ENCODE measurements at regions not wholly inside any gene's neighbourhood (a gene's known extent, or its start where the extent isn't known, plus 50 kb on each side); places are given as distances from the start of the nearest gene placed in this dataset.

- no peaks in the 10 kb centered on the region for H3K4me1 ChIP-seq
- no peak overlapping the region for H3K4me3 ChIP-seq
- DNase-seq = no peak
- no peak overlapping the region for H3K27ac ChIP-seq
- no peaks in the 10 kb centered on the region for H3K9me3 ChIP-seq
- H3K27me3 ChIP-seq (ENCODE audit: insufficient read depth in 3 of 3, low read length in 2 of 3) = no peaks in the 10 kb centered on the region
- intact Hi-C loops (cut with DNase I) = no loop called here
- H3K36me3 ChIP-seq (ENCODE audit: insufficient read depth in 1 of 2, low read depth in 1 of 2) = no peaks in the 10 kb centered on the region
- no peak for ATAC-seq
- no peak for TF ChIP-seq CTCF (IDR thresholded peaks at IDR 0.05)
- 90 to 92% (median 91%) methylated on average over 2 of the region's 2 CpGs for WGBS, 3 donors
These were observed 233.8 kb upstream of the KCND2 start for GRCh38 chr7:120039138-120039537.

GRCh38 chr7:120041798-120042197, 231.2 kb upstream of the KCND2 start:
- intact Hi-C loops (cut with DNase I) = no loop called here
- H3K27ac ChIP-seq = no peak overlapping the region
- ATAC-seq (no peak), DNase-seq (no peak)
- no peak for TF ChIP-seq CTCF (IDR thresholded peaks at IDR 0.05)
- H3K27me3 ChIP-seq (ENCODE audit: insufficient read depth in 3 of 3, low read length in 2 of 3) = no peaks in the 10 kb centered on the region
- H3K4me3 ChIP-seq = no peak overlapping the region
- no peaks in the 10 kb centered on the region for H3K36me3 ChIP-seq (ENCODE audit: insufficient read depth in 1 of 2, low read depth in 1 of 2)
- no peaks in the 10 kb centered on the region for H3K9me3 ChIP-seq
- H3K4me1 ChIP-seq = no peaks in the 10 kb centered on the region

- ATAC-seq (no peak), DNase-seq (no peak)
- Histone ChIP-seq H3K36me3 (ENCODE audit: insufficient read depth in 1 of 2, low read depth in 1 of 2) (no peaks in the 10 kb centered on the region), H3K27me3 (ENCODE audit: insufficient read depth in 3 of 3, low read length in 2 of 3) (no peaks in the 10 kb centered on the region), H3K9me3 (no peaks in the 10 kb centered on the region), H3K27ac (no peak overlapping the region), H3K4me3 (no peak overlapping the region), H3K4me1 (no peaks in the 10 kb centered on the region)
- 21 to 36% (median 26%) methylated on average over 2 of the region's 2 CpGs for WGBS, 3 donors
- intact Hi-C loops (cut with DNase I) = no loop called here
- no peak for TF ChIP-seq CTCF (IDR thresholded peaks at IDR 0.05)
These were observed 229.7 kb upstream of the KCND2 start for GRCh38 chr7:120043250-120043649.

GRCh38 chr7:120052884-120053382, 220.0 kb upstream of the KCND2 start:
- intact Hi-C loops (cut with DNase I) = no loop called here
- no peak overlapping the region for H3K4me3 ChIP-seq
- H3K36me3 ChIP-seq (ENCODE audit: insufficient read depth in 1 of 2, low read depth in 1 of 2) = no peaks in the 10 kb centered on the region
- ATAC-seq (peak; percentile 58 to 88 (median 86)), DNase-seq (peak; percentile 60 to 76)
- WGBS, 3 donors = 29 to 43% (median 40%) methylated on average over 9 of the region's 9 CpGs
- H3K9me3 ChIP-seq = no peaks in the 10 kb centered on the region
- peak overlapping the region; percentile 30 for H3K27ac ChIP-seq
- no peak for TF ChIP-seq CTCF (IDR thresholded peaks at IDR 0.05)
- H3K4me1 ChIP-seq = no peaks in the 10 kb centered on the region
- H3K27me3 ChIP-seq (ENCODE audit: insufficient read depth in 3 of 3, low read length in 2 of 3) = no peaks in the 10 kb centered on the region

GRCh38 chr7:120053390-120053961, 219.5 kb upstream of the KCND2 start:
- 38 to 55% (median 40%) methylated on average over 5 of the region's 5 CpGs for WGBS, 3 donors
- no peaks in the 10 kb centered on the region for H3K36me3 ChIP-seq (ENCODE audit: insufficient read depth in 1 of 2, low read depth in 1 of 2)

More at GRCh38 chr7:120053390-120053961, 219.5 kb upstream of the KCND2 start:
- H3K27me3 ChIP-seq (ENCODE audit: insufficient read depth in 3 of 3, low read length in 2 of 3) = no peaks in the 10 kb centered on the region
- peak overlapping the region; percentile 30 for H3K27ac ChIP-seq
- DNase-seq = no peak
- H3K4me1 ChIP-seq = no peaks in the 10 kb centered on the region
- no peak for TF ChIP-seq CTCF (IDR thresholded peaks at IDR 0.05)
- H3K4me3 ChIP-seq = no peak overlapping the region
- ATAC-seq = peak; percentile 30 to 77 (median 70)
- intact Hi-C loops (cut with DNase I) = no loop called here
- H3K9me3 ChIP-seq = no peaks in the 10 kb centered on the region
